Erythroblast (primary cell): ENCODE measurements at regions not wholly inside any gene's neighbourhood (a gene's known extent, or its start where the extent isn't known, plus 50 kb on each side); places are given as distances from the start of the nearest gene placed in this dataset.

Experiments
- DNase-seq, 2 experiments: peaks; one replicate each; lab custom pipeline; 2025; lab: John Stamatoyannopoulos, UW
- GATA1 ChIP-seq: IDR thresholded peaks from 2 replicates; pipeline ENCODE4 v1.6.1; 2011; ENCODE audit warnings: low read depth, mild to moderate bottlenecking, control low read depth, low read length, moderate library complexity
- POLR2A ChIP-seq: IDR thresholded peaks from 2 replicates; pipeline ENCODE4 v1.6.1; 2011; ENCODE audit warnings: mild to moderate bottlenecking, low read length

DNA sequence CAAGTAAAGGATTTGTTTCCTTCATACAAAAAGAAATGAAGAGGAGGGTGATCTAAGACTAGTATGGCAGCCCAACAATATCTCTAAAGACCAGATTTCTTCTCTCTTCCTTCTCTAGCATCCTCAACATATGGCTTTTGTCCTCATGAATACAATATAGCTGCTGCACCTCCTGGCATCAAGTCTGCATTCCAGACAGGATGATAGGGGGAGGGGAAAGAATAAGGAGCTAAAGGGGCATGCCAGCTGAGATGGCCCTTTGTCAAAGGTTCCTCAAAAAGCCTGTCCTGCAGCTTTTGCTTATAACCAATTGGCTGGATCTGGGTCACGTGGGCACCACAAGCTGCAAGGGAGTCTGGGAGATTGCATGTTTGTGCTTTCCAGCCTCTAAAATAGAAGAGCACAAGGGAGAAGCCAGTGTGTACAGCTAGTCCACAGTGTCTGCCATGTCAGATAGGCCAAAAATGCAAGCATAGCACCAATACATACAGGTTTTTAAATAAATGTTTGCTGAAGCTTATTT, 132.6 kb downstream of the BCOR start:
- no peak for TF ChIP-seq POLR2A
- no peak for TF ChIP-seq GATA1
- no peak for DNase-seq

DNA sequence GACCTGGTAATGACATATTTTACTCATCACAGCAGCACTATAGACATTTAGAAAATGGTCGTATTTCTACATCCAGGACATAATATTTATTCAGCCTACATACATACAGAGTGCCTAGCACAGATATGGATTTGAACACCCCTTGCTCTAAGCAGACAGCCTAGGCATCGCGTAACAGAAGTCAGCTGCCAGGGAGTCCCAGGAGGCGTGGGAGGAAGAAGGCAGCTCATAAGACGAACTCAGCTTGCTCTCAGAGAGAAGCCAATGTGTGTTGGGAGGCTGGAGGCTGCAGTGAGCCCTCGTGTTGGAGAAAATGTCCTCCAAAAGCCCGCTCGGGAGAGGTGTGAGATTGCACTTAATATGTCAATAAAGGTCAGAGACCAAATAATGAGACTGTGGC, 131.6 kb downstream of the BCOR start:
- no peak for DNase-seq
- no peak for TF ChIP-seq GATA1
- TF ChIP-seq POLR2A, result no peak

DNA sequence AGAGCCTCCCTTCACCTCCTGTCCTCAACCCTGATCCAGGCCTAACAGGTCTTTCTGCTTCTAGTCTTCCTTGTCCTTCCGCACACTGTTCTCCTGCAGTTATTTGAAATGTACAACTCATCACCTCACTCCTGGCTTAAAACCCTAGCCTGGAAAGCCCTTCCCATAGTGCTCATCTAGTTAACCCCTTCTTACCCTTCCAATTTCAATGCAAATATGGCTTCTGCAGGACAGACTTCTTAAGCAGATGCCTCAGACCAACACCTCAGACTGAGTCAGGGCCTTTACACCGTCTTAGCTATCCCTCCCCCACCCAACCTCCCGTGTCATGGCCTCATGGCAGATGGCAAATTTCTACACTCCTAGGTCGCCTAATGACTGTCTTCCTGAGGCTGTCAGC, 130.4 kb downstream of the BCOR start:
- no peak for TF ChIP-seq POLR2A
- no peak for TF ChIP-seq GATA1
- no peak for DNase-seq

DNA sequence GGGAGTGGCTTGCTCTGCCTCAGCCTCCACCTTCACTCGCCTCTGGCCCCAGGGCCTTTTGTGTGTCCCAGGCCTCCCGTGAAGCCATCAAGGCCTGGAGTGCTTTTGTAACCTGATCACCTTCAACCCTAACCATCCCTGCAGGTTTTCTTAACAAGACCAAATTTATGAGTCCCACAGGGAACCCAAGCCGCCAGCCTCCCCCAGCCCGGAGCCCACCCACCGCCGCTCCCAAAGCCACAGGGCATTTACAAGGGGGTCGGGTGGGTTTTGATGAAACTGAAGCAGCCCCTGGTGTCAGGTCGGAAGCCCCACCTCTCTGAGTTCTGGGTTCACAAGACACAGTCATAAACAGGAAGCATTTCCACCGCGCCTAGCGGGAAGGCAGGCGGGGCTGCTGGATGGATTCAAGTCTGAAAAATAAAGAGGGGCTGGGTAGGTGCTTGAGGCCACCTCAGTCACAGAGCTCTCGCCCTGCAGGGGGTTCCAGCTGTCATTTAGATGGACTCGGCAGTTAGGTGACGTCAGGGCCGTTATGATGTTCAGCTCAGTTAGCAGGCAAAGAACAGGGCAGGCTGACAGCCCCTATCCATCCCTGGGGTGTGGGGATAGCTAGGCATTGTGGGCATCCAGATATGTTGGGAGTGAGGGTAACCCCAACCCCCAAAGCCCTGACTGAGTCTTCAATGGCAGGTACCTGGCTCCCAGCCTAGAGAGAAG, 128.5 kb downstream of the BCOR start:
- no peak for TF ChIP-seq POLR2A
- TF ChIP-seq GATA1, result no peak
- DNase-seq, result no peak

DNA sequence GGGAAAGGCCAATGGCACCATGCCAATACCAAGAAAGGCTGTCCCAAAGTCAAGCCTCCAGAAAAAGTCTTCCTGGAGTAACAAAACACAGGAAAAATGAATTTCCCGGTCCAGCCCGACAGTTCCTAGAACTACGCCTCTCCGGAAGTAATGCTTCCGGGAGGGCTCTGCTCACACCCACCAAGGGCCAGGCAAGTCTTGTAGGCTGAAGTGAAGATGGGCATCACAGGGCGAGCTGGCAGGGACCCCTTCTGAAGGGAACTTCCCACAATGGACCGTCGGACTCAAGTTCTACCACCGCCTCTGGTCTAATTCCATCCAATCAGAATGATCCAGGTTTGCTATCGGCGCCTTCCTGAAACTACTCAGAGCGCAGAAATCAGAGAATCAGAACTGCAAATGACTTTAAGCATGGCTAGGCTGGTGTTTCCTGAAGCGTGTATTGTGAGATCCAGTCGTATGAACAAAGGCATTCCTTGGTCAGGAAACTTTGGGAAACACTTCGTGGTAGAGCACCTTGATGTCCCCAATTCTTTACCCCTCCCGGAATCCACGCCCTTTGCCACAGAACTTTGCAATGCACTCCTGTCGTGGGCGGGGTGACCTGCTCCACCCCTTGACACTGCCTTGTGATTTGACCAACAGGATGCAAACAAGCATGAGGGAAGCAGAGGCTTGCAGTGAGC, 127.8 kb downstream of the BCOR start:
- DNase-seq, result no peak
- TF ChIP-seq GATA1, result no peak
- no peak for TF ChIP-seq POLR2A

DNA sequence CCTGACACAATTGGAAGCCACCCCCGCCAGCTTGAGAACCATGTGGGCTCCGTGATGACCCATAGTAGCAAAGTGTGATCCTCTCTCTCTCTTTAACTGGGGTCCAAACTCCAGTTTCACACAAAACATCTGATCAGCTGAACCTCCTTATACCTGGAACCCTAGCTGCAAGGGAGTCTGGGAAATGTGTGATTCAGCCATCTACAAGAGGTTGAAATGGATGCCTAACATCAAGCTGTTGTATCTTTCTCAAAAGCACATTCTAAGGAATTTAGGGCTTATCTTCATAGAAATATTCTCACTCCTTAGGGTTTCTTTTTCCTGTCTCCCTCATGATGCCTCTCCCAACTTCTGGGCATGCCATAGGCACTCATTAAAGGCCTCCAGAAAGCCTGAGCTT, 126.0 kb downstream of the BCOR start:
- TF ChIP-seq POLR2A (no peak), GATA1 (no peak)
- no peak for DNase-seq

DNA sequence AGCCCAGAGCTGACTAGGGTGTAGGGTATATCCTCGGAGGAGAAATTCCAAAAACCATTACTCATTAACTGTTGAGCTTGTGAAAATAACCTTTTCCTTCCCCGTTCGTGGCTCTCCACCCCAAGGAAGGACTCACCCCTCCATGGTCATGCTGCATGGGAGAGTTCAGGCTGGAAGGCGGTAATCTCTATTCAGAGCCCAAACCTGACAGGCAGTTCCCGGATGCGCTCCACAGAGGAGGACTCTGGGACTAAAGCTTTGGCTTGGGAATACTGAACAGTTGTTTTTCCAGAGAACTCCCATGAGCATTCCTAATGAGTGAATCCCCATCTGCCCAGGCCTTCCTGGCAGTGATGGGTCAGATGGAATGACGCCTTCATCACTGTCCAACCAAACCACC, 125.4 kb downstream of the BCOR start:
- TF ChIP-seq POLR2A (no peak), GATA1 (no peak)
- DNase-seq, result no peak

DNA sequence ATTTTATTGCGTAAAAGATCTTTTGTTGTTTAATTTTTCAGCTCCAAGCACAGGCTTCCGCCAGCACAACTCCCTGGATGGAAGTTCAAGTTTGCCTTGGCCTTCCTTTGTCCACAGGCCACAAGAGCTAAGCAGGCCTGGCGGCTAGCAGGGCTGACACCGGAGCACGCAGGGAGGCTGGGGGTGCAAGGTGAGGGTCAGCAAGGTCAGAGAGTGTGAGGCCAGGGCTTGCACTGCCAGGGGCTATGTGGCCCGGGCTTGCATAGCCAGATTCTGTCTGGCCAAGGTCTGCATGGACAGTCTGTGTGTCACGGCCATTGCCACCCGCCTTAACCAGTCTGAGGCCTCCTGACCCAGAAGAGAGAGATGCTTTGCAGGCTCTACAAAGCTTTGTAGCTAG, 123.9 kb downstream of the BCOR start:
- no peak for DNase-seq
- TF ChIP-seq GATA1, result no peak
- TF ChIP-seq POLR2A, result no peak

DNA sequence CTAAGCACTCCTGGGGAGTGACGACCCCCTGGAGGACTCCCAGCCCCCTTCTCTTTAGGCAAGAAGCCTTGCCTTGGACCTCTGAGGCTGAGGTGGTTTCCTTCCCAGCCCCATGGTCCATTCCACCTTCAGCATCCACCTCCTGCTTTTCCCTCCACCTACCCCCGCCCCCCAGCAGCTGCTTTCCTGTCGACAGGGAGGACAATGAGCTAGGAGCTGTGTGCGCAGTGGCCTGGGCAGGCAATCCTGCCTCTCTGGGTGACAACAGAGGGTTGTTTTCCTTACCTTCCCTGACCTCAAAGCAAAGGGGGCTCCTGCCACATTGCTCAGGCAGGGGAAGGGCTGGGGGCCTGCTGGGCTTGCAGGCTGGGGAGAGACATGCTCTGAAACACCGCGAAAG, 123.5 kb downstream of the BCOR start:
- DNase-seq, result no peak
- TF ChIP-seq GATA1, result no peak
- TF ChIP-seq POLR2A, result no peak

DNA sequence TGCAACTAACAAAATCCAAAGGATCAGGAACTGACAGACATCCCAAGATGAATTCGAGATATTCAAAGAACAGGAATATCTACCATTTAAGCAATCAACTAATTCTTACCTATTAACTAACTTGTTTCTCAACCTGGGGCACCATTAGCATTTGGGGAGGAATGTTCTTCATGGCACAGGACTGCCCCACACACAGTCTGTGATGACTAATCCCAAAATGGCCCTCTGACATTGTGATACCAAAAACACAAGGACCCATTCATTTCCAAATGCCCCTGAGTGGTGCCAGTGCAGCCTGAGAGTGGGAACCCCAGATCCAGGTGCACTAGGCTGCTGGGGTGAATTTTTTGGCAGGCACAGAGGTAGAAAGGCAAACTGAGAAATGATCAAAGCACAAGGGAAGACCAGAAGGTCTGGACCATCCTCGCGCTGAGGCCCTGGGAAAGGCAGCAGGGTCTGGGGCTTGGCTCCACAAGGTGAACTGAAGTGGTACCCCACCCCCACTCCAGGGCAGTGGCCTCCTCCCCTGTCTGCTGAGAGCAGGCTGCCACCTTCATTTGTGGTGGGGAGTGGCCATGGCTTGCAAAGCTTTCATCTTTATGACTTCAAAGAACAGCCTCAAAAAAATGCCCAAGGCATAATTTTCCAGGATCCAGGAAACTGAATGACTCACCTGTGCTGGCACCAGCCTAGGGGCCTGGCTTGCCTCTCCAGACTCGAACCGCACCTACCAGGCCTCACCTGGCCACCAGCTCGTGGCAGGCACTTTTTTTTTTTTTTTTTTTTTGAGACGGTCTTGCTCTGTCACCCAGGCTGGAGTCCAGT, 122.4 kb downstream of the BCOR start:
- DNase-seq, result no peak
- TF ChIP-seq GATA1 (no peak), POLR2A (no peak)

DNA sequence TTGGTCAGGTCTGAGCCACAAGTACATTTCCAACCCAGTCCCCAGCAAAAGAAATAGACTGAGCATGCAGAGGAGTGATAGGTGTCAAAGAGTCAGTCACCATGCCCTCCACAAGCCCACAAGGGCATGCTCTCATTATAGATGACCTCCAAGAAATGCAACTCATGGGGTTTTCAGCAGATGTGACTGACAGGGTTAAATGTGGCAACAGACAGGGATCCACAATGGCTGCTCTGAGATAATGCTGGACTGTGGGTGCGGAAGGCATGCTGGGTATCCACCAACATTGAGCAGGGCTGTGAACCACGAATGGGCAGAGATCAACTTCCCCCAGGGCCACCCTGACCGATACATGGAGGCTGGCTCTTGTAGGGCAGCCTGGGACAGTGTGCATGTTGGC, 115.8 kb downstream of the BCOR start:
- TF ChIP-seq GATA1, result no peak
- no peak for TF ChIP-seq POLR2A
- no peak for DNase-seq

DNA sequence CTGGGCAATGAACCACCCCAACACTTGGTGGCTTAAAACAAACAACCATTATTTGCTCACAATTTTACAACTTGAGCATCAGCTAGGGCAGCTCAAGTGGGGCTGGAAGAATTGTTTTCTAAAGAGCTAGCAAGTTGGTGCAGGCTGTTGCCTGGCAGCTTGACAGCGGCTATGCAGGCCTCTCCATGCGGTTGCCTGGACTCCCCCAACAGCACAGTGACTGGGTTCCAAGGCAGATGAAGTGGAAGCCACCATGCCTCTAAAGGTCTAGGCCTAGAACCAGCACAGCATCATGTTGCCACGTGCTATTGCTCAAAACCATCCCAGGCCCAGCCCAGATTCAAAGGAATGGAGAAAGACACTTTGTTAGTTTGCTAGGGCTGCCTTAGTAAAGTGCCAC, 114.8 kb downstream of the BCOR start:
- TF ChIP-seq POLR2A (no peak), GATA1 (no peak)
- no peak for DNase-seq

DNA sequence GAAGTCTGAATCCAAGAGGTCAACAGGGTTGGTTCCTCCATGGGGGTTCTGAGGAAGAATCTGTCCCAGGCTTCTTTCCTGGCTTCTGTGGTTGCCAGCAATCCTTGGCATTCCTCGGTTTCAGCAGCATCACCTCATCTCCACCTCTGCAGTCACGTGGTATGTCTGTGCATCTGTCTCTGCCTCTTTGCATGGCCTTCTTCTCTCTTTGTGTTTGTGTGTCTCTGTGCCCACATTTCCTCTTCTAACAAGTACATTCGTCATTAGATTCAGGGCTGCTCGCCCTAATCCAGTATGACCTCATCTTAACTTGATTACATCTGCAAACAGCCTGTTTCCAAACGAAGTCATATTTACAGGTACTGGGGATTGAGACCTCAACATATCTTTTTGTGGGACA, 114.0 kb downstream of the BCOR start:
- DNase-seq, result no peak
- TF ChIP-seq GATA1 (no peak), POLR2A (no peak)
